ENCODE measurements at regions not wholly inside any gene's neighbourhood (a gene's known extent, or its start where the extent isn't known, plus 50 kb on each side); places are given as distances from the start of the nearest gene placed in this dataset.

- no peaks in the 10 kb centered on the region for H3K4me1 ChIP-seq (ENCODE audit: control insufficient read depth, insufficient read depth, low read length)
- in situ Hi-C loops (cut with MboI) (loop anchor here (25.0 kb wide), 1 partner anchor 95 kb away; no protein-coding TSS in a partner anchor), intact Hi-C loops (cut with micrococcal nuclease; ENCODE audit: unreplicated experiment) (no loop called here)
- ChIA-PET SMC1A (ENCODE audit: uncharacterized antibody, unreplicated experiment) (interaction anchor here (2.0 kb wide), 1 partner anchor 9 kb away, joined by 6 read pairs; no protein-coding TSS in a partner anchor), CTCF (no interaction called here), RAD21 (ENCODE audit: unreplicated experiment) (no interaction called here), POLR2A (no interaction called here)
- H4K20me1 ChIP-seq (ENCODE audit: control insufficient read depth, insufficient read depth), result no peaks in the 10 kb centered on the region
- no TSS peak for BruUV-seq (replicated peaks)
- FAIRE-seq (no peak), DNase-seq (ENCODE audit: low read depth, low spot score) (no peak), ATAC-seq (no peak)
- H3K36me3 ChIP-seq (ENCODE audit: control insufficient read depth in 2 of 2, insufficient read depth in 2 of 2, low read length in 1 of 2), result no peaks in the 10 kb centered on the region
- H3K79me2 ChIP-seq (ENCODE audit: control insufficient read depth, insufficient read depth, low read length), result no peaks in the 10 kb centered on the region
- no peak overlapping the region for H3K4me3 ChIP-seq
- TF ChIP-seq PAX5 (IDR thresholded peaks at IDR 0.05; ENCODE audit: borderline replicate concordance, low read depth, low read length) (no peak), WRNIP1 (IDR thresholded peaks at IDR 0.05; ENCODE audit: borderline replicate concordance, low read depth, low read length) (no peak), SMARCA5 (IDR thresholded peaks at IDR 0.05) (no peak), ZNF207 (IDR thresholded peaks at IDR 0.05; ENCODE audit: borderline replicate concordance) (no peak), TCF12 (IDR thresholded peaks at IDR 0.05; ENCODE audit: low read depth, low read length) (no peak), JUNB (IDR thresholded peaks at IDR 0.05) (no peak), MEF2B (IDR thresholded peaks at IDR 0.05; ENCODE audit: partially characterized antibody, poor library complexity, severe bottlenecking) (no peak), STAT1 (conservative IDR thresholded peaks at IDR 0.05) (no peak), SREBF1 (IDR thresholded peaks at IDR 0.05; ENCODE audit: low read length) (no peak), EED (IDR thresholded peaks at IDR 0.05; ENCODE audit: low read depth) (no peak), ZBED1 (IDR thresholded peaks at IDR 0.05; ENCODE audit: borderline replicate concordance) (no peak), SPI1 (IDR thresholded peaks at IDR 0.05; ENCODE audit: borderline replicate concordance, insufficient read depth, low read depth, low read length) (no peak), RBBP5 (conservative IDR thresholded peaks at IDR 0.05) (no peak), SKIL (IDR thresholded peaks at IDR 0.05; ENCODE audit: low read depth, poor library complexity, severe bottlenecking) (no peak), ATF2 (IDR thresholded peaks at IDR 0.05; ENCODE audit: low read length) (no peak), NRF1 (conservative IDR thresholded peaks at IDR 0.05; ENCODE audit: low read depth, low read length) (no peak), MXI1 (IDR thresholded peaks at IDR 0.05; ENCODE audit: low read depth, low read length) (no peak)
- no peak overlapping the region for H3K4me2 ChIP-seq (ENCODE audit: control insufficient read depth, insufficient read depth)
- no peaks in the 10 kb centered on the region for H3K9me3 ChIP-seq (replicated peaks; ENCODE audit: control insufficient read depth, insufficient read depth, low read length)
- H2AFZ ChIP-seq (ENCODE audit: control insufficient read depth, low read depth, low read length), result no peak overlapping the region
- H3K9ac ChIP-seq (ENCODE audit: control insufficient read depth, insufficient read depth, low read length), result no peak overlapping the region
- H3K27me3 ChIP-seq (replicated peaks in 1 of 2; ENCODE audit: control insufficient read depth in 2 of 2, insufficient read depth in 2 of 2, low read length in 1 of 2), result no peaks in the 10 kb centered on the region
- no peak overlapping the region for H3K27ac ChIP-seq (ENCODE audit: control insufficient read depth, insufficient read depth)
Measured at GRCh38 chr4:19167311-19167710, 1084.4 kb upstream of the SLIT2 start.

Measured in GM12878 (cell line).